Liver (tissue), 8 donors: ENCODE measurements at regions not wholly inside any gene's neighbourhood (a gene's known extent, or its start where the extent isn't known, plus 50 kb on each side); places are given as distances from the start of the nearest gene placed in this dataset.

Experiments
- DNase-seq: peaks from one replicate; pipeline ENCODE4 v3.0.0-alpha.2; 2017; ENCODE audit warnings: low spot score
- H3K27ac ChIP-seq, 2 donors: one replicate each; pipeline ENCODE4 v1.7.0; 2013; ENCODE audit warnings: inconsistent platforms in 2 of 2, low read length in 2 of 2, control low read depth in 1 of 2, low read depth in 1 of 2, mild to moderate bottlenecking in 1 of 2
- H3K27me3 ChIP-seq, 4 donors: one replicate each; pipeline versions ENCODE4 v1.6.1 to v1.7.0; 2013; ENCODE audit warnings: low read length in 3 of 4, inconsistent platforms in 1 of 4, mild to moderate bottlenecking in 1 of 4, moderate library complexity in 1 of 4; ENCODE audit not compliant: control insufficient read depth in 4 of 4, insufficient read depth in 4 of 4
- H3K36me3 ChIP-seq, 4 donors: one replicate each; pipeline versions ENCODE4 v1.6.1 to v1.7.0; 2013; ENCODE audit warnings: low read length in 3 of 4, mild to moderate bottlenecking in 3 of 4, low read depth in 1 of 4, moderate library complexity in 1 of 4; ENCODE audit not compliant: control insufficient read depth in 4 of 4, insufficient read depth in 3 of 4
- H3K4me1 ChIP-seq, 4 donors: one replicate each; pipeline versions ENCODE4 v1.6.1 to v1.7.0; 2013; ENCODE audit warnings: low read length in 3 of 4, mild to moderate bottlenecking in 3 of 4, moderate library complexity in 1 of 4; ENCODE audit not compliant: control insufficient read depth in 4 of 4, insufficient read depth in 4 of 4
- H3K4me3 ChIP-seq, 3 donors: one replicate each; pipeline versions ENCODE4 v1.6.1 to v1.7.0; 2013; ENCODE audit warnings: low read length in 3 of 3, control low read depth in 1 of 3, low read depth in 1 of 3, mild to moderate bottlenecking in 1 of 3
- H3K9ac ChIP-seq, 2 donors: one replicate each; pipeline ENCODE4 v1.7.0; 2013; ENCODE audit warnings: low read length in 2 of 2, mild to moderate bottlenecking in 2 of 2, moderate library complexity in 2 of 2, control low read depth in 1 of 2, low read depth in 1 of 2
- H3K9me3 ChIP-seq, 4 donors: one replicate each; pipeline versions ENCODE4 v1.6.1 to v1.7.0; 2013; ENCODE audit warnings: low read length in 3 of 4; ENCODE audit not compliant: control insufficient read depth in 4 of 4
- EGR1 ChIP-seq, 2 donors: IDR thresholded peaks; 2 replicates each; pipeline ENCODE4 v1.6.1; 2016 to 2018; ENCODE audit warnings: antibody characterized with exemption in 2 of 2, low read depth in 2 of 2
- FOXA1 ChIP-seq: IDR thresholded peaks from 2 replicates; pipeline ENCODE4 v1.6.1; 2016; ENCODE audit warnings: antibody characterized with exemption
- FOXA2 ChIP-seq: IDR thresholded peaks from 2 replicates; pipeline ENCODE4 v1.6.1; 2016; ENCODE audit warnings: antibody characterized with exemption
- GABPA ChIP-seq, 2 donors: IDR thresholded peaks in 1 of 2; conservative IDR thresholded peaks in 1 of 2; 2 replicates each; pipeline ENCODE4 v1.6.1; 2016; ENCODE audit warnings: antibody characterized with exemption in 2 of 2, mild to moderate bottlenecking in 1 of 2, moderate library complexity in 1 of 2
- HNF4G ChIP-seq: IDR thresholded peaks from 2 replicates; pipeline ENCODE4 v1.6.1; 2016; ENCODE audit warnings: antibody characterized with exemption
- JUND ChIP-seq, 2 donors: IDR thresholded peaks; 2 replicates each; pipeline ENCODE4 v1.6.1; 2016; ENCODE audit warnings: antibody characterized with exemption in 2 of 2
- NR2F2 ChIP-seq: IDR thresholded peaks from 2 replicates; pipeline ENCODE4 v1.6.1; 2016; ENCODE audit warnings: antibody characterized with exemption
- RAD21 ChIP-seq, 2 donors: IDR thresholded peaks; 2 replicates each; pipeline ENCODE4 v1.6.1; 2016; ENCODE audit warnings: antibody characterized with exemption in 2 of 2, mild to moderate bottlenecking in 2 of 2
- SP1 ChIP-seq: IDR thresholded peaks from 2 replicates; pipeline ENCODE4 v1.6.1; 2018; ENCODE audit warnings: antibody characterized with exemption, mild to moderate bottlenecking
- TAF1 ChIP-seq: conservative IDR thresholded peaks from 2 replicates; pipeline ENCODE4 v1.6.1; 2016; ENCODE audit warnings: antibody characterized with exemption, mild to moderate bottlenecking
- YY1 ChIP-seq: IDR thresholded peaks from 2 replicates; pipeline ENCODE4 v1.6.1; 2016; ENCODE audit warnings: antibody characterized with exemption, mild to moderate bottlenecking
- WGBS: extraction: QIAGEN DNeasy Blood & Tissue Kit; methylation state at CpG from one replicate; pipeline ENCODE4 v1.1.7; 2013; 5-methylcytosine and 5-hydroxymethylcytosine counted together
- TF ChIP-seq, protein P1 (sequence below): IDR thresholded peaks from 2 replicates; pipeline ENCODE4 v1.6.1; 2016; ENCODE audit warnings: antibody characterized with exemption
- TF ChIP-seq, protein P2 (sequence below): IDR thresholded peaks from 2 replicates; pipeline ENCODE4 v1.6.1; 2016; ENCODE audit warnings: antibody characterized with exemption
- TF ChIP-seq, protein P3 (sequence below): IDR thresholded peaks from 2 replicates; pipeline ENCODE4 v1.6.1; 2016; ENCODE audit warnings: antibody characterized with exemption
- TF ChIP-seq, protein P4 (sequence below): IDR thresholded peaks from 2 replicates; pipeline ENCODE4 v1.6.1; 2016; ENCODE audit warnings: antibody characterized with exemption, mild to moderate bottlenecking
- TF ChIP-seq, protein P5 (sequence below): fragments of 150-350 bp; IDR thresholded peaks from 2 replicates; pipeline ENCODE4 v1.5.1; 2017; ENCODE audit warnings: improper control_type of control experiment, low read depth, low read length; ENCODE audit not compliant: missing input control
- donor health status: healthy.
- donor health status: healthy.
- donor health status: healthy.
- donor health status: healthy.
- donor health status: healthy.

DNA sequence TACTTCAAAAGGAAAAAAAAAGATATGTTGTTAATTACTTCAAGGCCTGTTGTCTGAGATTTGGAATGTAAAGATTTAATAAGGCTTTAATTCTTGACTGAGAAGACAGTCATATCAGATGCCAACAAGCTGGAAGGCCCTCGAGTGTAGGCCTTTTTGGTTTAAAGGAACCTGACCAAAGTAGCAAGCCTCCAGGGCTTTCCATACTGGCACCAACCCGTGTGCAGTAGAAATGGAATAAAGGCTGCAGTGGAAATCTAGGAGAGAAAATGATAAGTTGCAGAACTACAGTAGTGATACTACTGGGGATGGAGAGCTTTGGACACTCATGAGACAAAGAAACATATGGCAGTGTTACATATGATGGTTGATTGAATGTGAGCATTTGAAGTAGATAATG, 358.0 kb downstream of the TAF11L14 start (continued):
- TF ChIP-seq, protein P1, sequence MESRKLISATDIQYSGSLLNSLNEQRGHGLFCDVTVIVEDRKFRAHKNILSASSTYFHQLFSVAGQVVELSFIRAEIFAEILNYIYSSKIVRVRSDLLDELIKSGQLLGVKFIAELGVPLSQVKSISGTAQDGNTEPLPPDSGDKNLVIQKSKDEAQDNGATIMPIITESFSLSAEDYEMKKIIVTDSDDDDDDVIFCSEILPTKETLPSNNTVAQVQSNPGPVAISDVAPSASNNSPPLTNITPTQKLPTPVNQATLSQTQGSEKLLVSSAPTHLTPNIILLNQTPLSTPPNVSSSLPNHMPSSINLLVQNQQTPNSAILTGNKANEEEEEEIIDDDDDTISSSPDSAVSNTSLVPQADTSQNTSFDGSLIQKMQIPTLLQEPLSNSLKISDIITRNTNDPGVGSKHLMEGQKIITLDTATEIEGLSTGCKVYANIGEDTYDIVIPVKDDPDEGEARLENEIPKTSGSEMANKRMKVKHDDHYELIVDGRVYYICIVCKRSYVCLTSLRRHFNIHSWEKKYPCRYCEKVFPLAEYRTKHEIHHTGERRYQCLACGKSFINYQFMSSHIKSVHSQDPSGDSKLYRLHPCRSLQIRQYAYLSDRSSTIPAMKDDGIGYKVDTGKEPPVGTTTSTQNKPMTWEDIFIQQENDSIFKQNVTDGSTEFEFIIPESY = no peak
- TF ChIP-seq, protein P2, sequence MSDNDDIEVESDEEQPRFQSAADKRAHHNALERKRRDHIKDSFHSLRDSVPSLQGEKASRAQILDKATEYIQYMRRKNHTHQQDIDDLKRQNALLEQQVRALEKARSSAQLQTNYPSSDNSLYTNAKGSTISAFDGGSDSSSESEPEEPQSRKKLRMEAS = no peak
- TF ChIP-seq HNF4G (no peak), JUND (IDR thresholded peaks at IDR 0.05) (no peak), FOXA1 (no peak)
- TF ChIP-seq, protein P3, sequence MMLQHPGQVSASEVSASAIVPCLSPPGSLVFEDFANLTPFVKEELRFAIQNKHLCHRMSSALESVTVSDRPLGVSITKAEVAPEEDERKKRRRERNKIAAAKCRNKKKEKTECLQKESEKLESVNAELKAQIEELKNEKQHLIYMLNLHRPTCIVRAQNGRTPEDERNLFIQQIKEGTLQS = no peak

DNA sequence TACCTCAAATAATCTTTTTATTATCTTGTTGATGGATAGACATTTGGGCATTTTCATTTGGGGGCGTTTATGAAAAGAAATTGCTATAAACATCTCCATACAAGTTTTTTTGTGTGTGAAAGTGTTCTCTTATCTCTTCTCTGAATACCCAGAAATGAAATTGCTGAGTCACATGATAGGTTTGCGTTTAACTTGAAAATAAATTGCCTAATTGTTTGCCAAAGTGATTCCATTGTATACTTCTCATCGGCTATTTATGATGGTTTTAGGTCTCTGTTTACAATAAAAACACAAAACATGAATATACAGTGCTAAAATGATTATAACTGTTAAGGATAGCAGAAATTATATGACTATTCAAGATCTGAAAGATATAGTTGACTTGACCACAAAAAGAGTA, 361.7 kb downstream of the TAF11L14 start:
- H3K9me3 ChIP-seq = no peaks in the 10 kb centered on the region
- H3K27ac ChIP-seq = no peak overlapping the region
- no peaks in the 10 kb centered on the region for H3K27me3 ChIP-seq
- no peaks in the 10 kb centered on the region for H3K4me1 ChIP-seq
- H3K36me3 ChIP-seq = no peaks in the 10 kb centered on the region
- no peak overlapping the region for H3K4me3 ChIP-seq
- DNase-seq = no peak
- WGBS = 30% methylated on average over 3 of the region's 3 CpGs
- no peak overlapping the region for H3K9ac ChIP-seq
- TF ChIP-seq, protein P4, sequence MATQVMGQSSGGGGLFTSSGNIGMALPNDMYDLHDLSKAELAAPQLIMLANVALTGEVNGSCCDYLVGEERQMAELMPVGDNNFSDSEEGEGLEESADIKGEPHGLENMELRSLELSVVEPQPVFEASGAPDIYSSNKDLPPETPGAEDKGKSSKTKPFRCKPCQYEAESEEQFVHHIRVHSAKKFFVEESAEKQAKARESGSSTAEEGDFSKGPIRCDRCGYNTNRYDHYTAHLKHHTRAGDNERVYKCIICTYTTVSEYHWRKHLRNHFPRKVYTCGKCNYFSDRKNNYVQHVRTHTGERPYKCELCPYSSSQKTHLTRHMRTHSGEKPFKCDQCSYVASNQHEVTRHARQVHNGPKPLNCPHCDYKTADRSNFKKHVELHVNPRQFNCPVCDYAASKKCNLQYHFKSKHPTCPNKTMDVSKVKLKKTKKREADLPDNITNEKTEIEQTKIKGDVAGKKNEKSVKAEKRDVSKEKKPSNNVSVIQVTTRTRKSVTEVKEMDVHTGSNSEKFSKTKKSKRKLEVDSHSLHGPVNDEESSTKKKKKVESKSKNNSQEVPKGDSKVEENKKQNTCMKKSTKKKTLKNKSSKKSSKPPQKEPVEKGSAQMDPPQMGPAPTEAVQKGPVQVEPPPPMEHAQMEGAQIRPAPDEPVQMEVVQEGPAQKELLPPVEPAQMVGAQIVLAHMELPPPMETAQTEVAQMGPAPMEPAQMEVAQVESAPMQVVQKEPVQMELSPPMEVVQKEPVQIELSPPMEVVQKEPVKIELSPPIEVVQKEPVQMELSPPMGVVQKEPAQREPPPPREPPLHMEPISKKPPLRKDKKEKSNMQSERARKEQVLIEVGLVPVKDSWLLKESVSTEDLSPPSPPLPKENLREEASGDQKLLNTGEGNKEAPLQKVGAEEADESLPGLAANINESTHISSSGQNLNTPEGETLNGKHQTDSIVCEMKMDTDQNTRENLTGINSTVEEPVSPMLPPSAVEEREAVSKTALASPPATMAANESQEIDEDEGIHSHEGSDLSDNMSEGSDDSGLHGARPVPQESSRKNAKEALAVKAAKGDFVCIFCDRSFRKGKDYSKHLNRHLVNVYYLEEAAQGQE = no peak
- TF ChIP-seq SP1 = no peak
- TF ChIP-seq, protein P5, sequence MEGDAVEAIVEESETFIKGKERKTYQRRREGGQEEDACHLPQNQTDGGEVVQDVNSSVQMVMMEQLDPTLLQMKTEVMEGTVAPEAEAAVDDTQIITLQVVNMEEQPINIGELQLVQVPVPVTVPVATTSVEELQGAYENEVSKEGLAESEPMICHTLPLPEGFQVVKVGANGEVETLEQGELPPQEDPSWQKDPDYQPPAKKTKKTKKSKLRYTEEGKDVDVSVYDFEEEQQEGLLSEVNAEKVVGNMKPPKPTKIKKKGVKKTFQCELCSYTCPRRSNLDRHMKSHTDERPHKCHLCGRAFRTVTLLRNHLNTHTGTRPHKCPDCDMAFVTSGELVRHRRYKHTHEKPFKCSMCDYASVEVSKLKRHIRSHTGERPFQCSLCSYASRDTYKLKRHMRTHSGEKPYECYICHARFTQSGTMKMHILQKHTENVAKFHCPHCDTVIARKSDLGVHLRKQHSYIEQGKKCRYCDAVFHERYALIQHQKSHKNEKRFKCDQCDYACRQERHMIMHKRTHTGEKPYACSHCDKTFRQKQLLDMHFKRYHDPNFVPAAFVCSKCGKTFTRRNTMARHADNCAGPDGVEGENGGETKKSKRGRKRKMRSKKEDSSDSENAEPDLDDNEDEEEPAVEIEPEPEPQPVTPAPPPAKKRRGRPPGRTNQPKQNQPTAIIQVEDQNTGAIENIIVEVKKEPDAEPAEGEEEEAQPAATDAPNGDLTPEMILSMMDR = no peak
- TF ChIP-seq EGR1 (IDR thresholded peaks at IDR 0.05; ENCODE audit: low read depth in 2 of 2) = no peak
- TF ChIP-seq FOXA1 = no peak
- no peak for TF ChIP-seq NR2F2
- TF ChIP-seq FOXA2 = no peak
- TF ChIP-seq GABPA (IDR thresholded peaks at IDR 0.05 in 1 of 2, conservative IDR thresholded peaks at IDR 0.05 in 1 of 2) = no peak
- TF ChIP-seq, protein P2 = no peak

DNA sequence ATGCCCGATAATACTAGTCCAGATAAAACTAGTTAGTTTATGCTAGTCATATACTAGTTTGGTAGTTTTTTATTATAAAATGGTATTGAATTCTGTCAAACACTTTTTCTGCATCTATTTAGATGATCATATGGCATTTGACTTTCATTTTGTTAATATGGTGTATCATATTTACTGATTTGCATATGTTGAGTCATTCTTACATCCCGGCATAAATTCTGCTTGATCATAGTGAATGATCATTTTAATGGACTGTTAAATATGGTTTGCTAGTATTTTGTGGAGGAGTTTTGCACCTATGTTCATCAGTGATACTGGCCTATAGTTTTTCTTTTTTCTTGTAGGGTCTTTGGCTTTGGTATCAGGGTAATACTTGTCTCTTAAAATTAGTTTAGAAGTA, 365.6 kb downstream of the TAF11L14 start:
- no peaks in the 10 kb centered on the region for H3K4me1 ChIP-seq
- H3K27me3 ChIP-seq = no peaks in the 10 kb centered on the region
- no peaks in the 10 kb centered on the region for H3K9me3 ChIP-seq
- WGBS = 85% methylated on average over 2 of the region's 2 CpGs
- H3K9ac ChIP-seq = no peak overlapping the region
- no peak for DNase-seq
- H3K4me3 ChIP-seq = no peak overlapping the region
- H3K27ac ChIP-seq = no peak overlapping the region
- H3K36me3 ChIP-seq = no peaks in the 10 kb centered on the region
- no peak for TF ChIP-seq YY1
- no peak for TF ChIP-seq FOXA1
- no peak for TF ChIP-seq GABPA (IDR thresholded peaks at IDR 0.05 in 1 of 2, conservative IDR thresholded peaks at IDR 0.05 in 1 of 2)
- TF ChIP-seq, protein P3 = no peak
- TF ChIP-seq SP1 = no peak
- TF ChIP-seq, protein P4 = no peak
- TF ChIP-seq, protein P2 = no peak
- no peak for TF ChIP-seq FOXA2
- TF ChIP-seq NR2F2 = no peak
- TF ChIP-seq JUND (IDR thresholded peaks at IDR 0.05) = no peak
- no peak for TF ChIP-seq RAD21 (IDR thresholded peaks at IDR 0.05)
- no peak for TF ChIP-seq TAF1
